GM06990 (cell line): ENCODE measurements at regions not wholly inside any gene's neighbourhood (a gene's known extent, or its start where the extent isn't known, plus 50 kb on each side); places are given as distances from the start of the nearest gene placed in this dataset.

Source experiments
- DNase-seq: peaks from one replicate; pipeline ENCODE4 v3.0.0-alpha.2; 2011; ENCODE audit not compliant: insufficient read length; ENCODE audit errors: extremely low read depth
- H3K27me3 ChIP-seq: replicated peaks from 2 replicates; pipeline ENCODE4 v1.6.0; 2011; ENCODE audit warnings: low read length; ENCODE audit not compliant: control insufficient read depth, insufficient read depth
- H3K36me3 ChIP-seq: 2 replicates; pipeline ENCODE4 v1.5.1; 2011; ENCODE audit warnings: low read length; ENCODE audit not compliant: control insufficient read depth, insufficient read depth
- H3K4me3 ChIP-seq: replicated peaks from 2 replicates; pipeline ENCODE4 v1.5.1; 2011; ENCODE audit warnings: low read depth, mild to moderate bottlenecking, control low read depth, low read length
- CTCF ChIP-seq: IDR thresholded peaks from 2 replicates; pipeline ENCODE4 v1.5.1; 2011; ENCODE audit warnings: low read length, control low read depth, mild to moderate bottlenecking, inconsistent platforms; ENCODE audit not compliant: insufficient read depth, poor library complexity, severe bottlenecking

GRCh38 chr11:130710021-130710420 lies 206.3 kb downstream of the SNX19 start:
- Histone ChIP-seq H3K4me3 (no peak overlapping the region), H3K36me3 (no peaks in the 10 kb centered on the region), H3K27me3 (no peaks in the 10 kb centered on the region; the same call in 1 of the 2 replicates)
- no peak for DNase-seq
- TF ChIP-seq CTCF, result no peak

- no peak for DNase-seq
- Histone ChIP-seq H3K27me3 (no peaks in the 10 kb centered on the region; the same call in 1 of the 2 replicates), H3K4me3 (no peak overlapping the region), H3K36me3 (no peaks in the 10 kb centered on the region)
- no peak for TF ChIP-seq CTCF
Observed at GRCh38 chr11:130710497-130711012, 205.7 kb downstream of the SNX19 start.

- Histone ChIP-seq H3K4me3 (no peak overlapping the region), H3K27me3 (no peaks in the 10 kb centered on the region; the same call in 1 of the 2 replicates), H3K36me3 (no peaks in the 10 kb centered on the region)
- no peak for DNase-seq
- TF ChIP-seq CTCF, result no peak
Observed at GRCh38 chr11:130711193-130711592, 205.1 kb downstream of the SNX19 start.

GRCh38 chr11:130712480-130712879 lies 203.8 kb downstream of the SNX19 start:
- Histone ChIP-seq H3K4me3 (no peak overlapping the region), H3K27me3 (no peaks in the 10 kb centered on the region; the same call in 1 of the 2 replicates), H3K36me3 (no peaks in the 10 kb centered on the region)
- no peak for TF ChIP-seq CTCF
- DNase-seq, result no peak

- TF ChIP-seq CTCF, result no peak
- no peaks in the 10 kb centered on the region; the same call in 1 of the 2 replicates for H3K27me3 ChIP-seq
- no peak for DNase-seq
- H3K4me3 ChIP-seq, result no peak overlapping the region
- no peaks in the 10 kb centered on the region for H3K36me3 ChIP-seq
Observed at GRCh38 chr11:130715085-130715876, 201.0 kb downstream of the SNX19 start.
